Stimulated activated CD4-positive, alpha-beta T cell treated with anti-CD3 and anti-CD28 coated beads, TNF-alpha, amount 100 ng/mL, for 24 hours (primary cell): ENCODE measurements at regions not wholly inside any gene's neighbourhood (a gene's known extent, or its start where the extent isn't known, plus 50 kb on each side); places are given as distances from the start of the nearest gene placed in this dataset.
A peak's percentile ranks its signal among the peaks of the same experiment; 100 is the strongest.
"Not testable (repeated sequence)": the region's sequence is repeated elsewhere in the genome, so short reads cannot be mapped to it uniquely, and the experiment has no call there.

Experiments
- DNase-seq, 3 experiments: peaks; one replicate each; pipeline ENCODE4 v3.0.0-alpha.2; 2020; ENCODE audit warnings: low read depth in 3 of 3

- not testable (repeated sequence) for DNase-seq
Measured at GRCh38 chr1:228611707-228612106, 123.6 kb upstream of the RHOU start.

GRCh38 chr1:228622002-228622716, 113.1 kb upstream of the RHOU start:
- not testable (repeated sequence) for DNase-seq

GRCh38 chr1:228626481-228626880, 108.8 kb upstream of the RHOU start:
- DNase-seq, result not testable (repeated sequence)

GRCh38 chr1:228632858-228633257, 102.4 kb upstream of the RHOU start:
- not testable (repeated sequence) for DNase-seq

GRCh38 chr1:228635304-228635703, 100.0 kb upstream of the RHOU start:
- DNase-seq, result peak in 1 of 3 experiments; percentile 32

GRCh38 chr1:228637529-228637928, 97.8 kb upstream of the RHOU start:
- not testable (repeated sequence) for DNase-seq

GRCh38 chr1:228646717-228647522, 88.4 kb upstream of the RHOU start:
- DNase-seq, result peak in 1 of 3 experiments; percentile 12

- DNase-seq, result peak in 1 of 3 experiments; percentile 11
Measured at GRCh38 chr1:228647523-228648444, 87.5 kb upstream of the RHOU start.

- no peak for DNase-seq
Measured at GRCh38 chr1:228648647-228649383, 86.5 kb upstream of the RHOU start.

- peak in 1 of 3 experiments; percentile 12 for DNase-seq
Measured at GRCh38 chr1:228650141-228650540, 85.1 kb upstream of the RHOU start.

- DNase-seq, result no peak
Measured at GRCh38 chr1:228650946-228651345, 84.3 kb upstream of the RHOU start.

- DNase-seq, result no peak
Measured at GRCh38 chr1:228652116-228652515, 83.2 kb upstream of the RHOU start.

- DNase-seq, result not testable (repeated sequence)
Measured at GRCh38 chr1:228653057-228653456, 82.2 kb upstream of the RHOU start.

- no peak for DNase-seq
Measured at GRCh38 chr1:228653748-228654147, 81.5 kb upstream of the RHOU start.

- DNase-seq, result no peak
Measured at GRCh38 chr1:228655796-228656394, 79.4 kb upstream of the RHOU start.

GRCh38 chr1:228662007-228662689, 73.1 kb upstream of the RHOU start:
- DNase-seq, result not testable (repeated sequence)

GRCh38 chr1:228664399-228664914, 70.8 kb upstream of the RHOU start:
- peak; percentile 58 to 80 (median 75) for DNase-seq

- DNase-seq, result no peak
Measured at GRCh38 chr1:228666686-228667623, 68.3 kb upstream of the RHOU start.
